NCI-H128 (cell line): ENCODE measurements at regions not wholly inside any gene's neighbourhood (a gene's known extent, or its start where the extent isn't known, plus 50 kb on each side); places are given as distances from the start of the nearest gene placed in this dataset.

Source experiments
- DNase-seq: peaks from one replicate; lab custom pipeline; 2025; ENCODE audit not compliant: unreplicated experiment; lab: John Stamatoyannopoulos, UW

GRCh38 chrX:45758738-45759397 lies 558.2 kb upstream of the DIPK2B start:
- no peak for DNase-seq

- DNase-seq, result no peak
These were observed 557.6 kb upstream of the DIPK2B start for GRCh38 chrX:45758319-45758718.

- DNase-seq, result no peak
These were observed 556.6 kb upstream of the DIPK2B start for GRCh38 chrX:45757272-45757671.

GRCh38 chrX:45756557-45756956 lies 555.9 kb upstream of the DIPK2B start:
- peak; percentile 25 for DNase-seq

GRCh38 chrX:45755703-45756102 lies 555.0 kb upstream of the DIPK2B start:
- no peak for DNase-seq

GRCh38 chrX:45751156-45751555 lies 550.5 kb upstream of the DIPK2B start:
- DNase-seq, result no peak

- no peak for DNase-seq
These were observed 550.0 kb upstream of the DIPK2B start for GRCh38 chrX:45750639-45751038.

- no peak for DNase-seq
These were observed 548.7 kb upstream of the DIPK2B start for GRCh38 chrX:45749375-45749774.

- no peak for DNase-seq
These were observed 547.7 kb upstream of the DIPK2B start for GRCh38 chrX:45748369-45748774.

- no peak for DNase-seq
These were observed 547.2 kb upstream of the DIPK2B start for GRCh38 chrX:45747905-45748304.

GRCh38 chrX:45745479-45745878 lies 544.8 kb upstream of the DIPK2B start:
- no peak for DNase-seq

GRCh38 chrX:45743906-45744625 lies 543.4 kb upstream of the DIPK2B start:
- DNase-seq, result no peak

- no peak for DNase-seq
These were observed 542.4 kb upstream of the DIPK2B start for GRCh38 chrX:45743081-45743533.

- no peak for DNase-seq
These were observed 539.6 kb upstream of the DIPK2B start for GRCh38 chrX:45740291-45740690.

- DNase-seq, result no peak
These were observed 534.9 kb upstream of the DIPK2B start for GRCh38 chrX:45735571-45735970.

- no peak for DNase-seq
These were observed 530.8 kb upstream of the DIPK2B start for GRCh38 chrX:45731448-45731847.

- DNase-seq, result no peak
These were observed 527.1 kb upstream of the DIPK2B start for GRCh38 chrX:45727761-45728160.

GRCh38 chrX:45722471-45722870 lies 521.8 kb upstream of the DIPK2B start:
- no peak for DNase-seq

GRCh38 chrX:45719751-45720501 lies 519.2 kb upstream of the DIPK2B start:
- no peak for DNase-seq

- no peak for DNase-seq
These were observed 518.0 kb upstream of the DIPK2B start for GRCh38 chrX:45718676-45719075.

GRCh38 chrX:45716750-45717149 lies 516.1 kb upstream of the DIPK2B start:
- DNase-seq, result no peak

GRCh38 chrX:45715748-45716147 lies 515.1 kb upstream of the DIPK2B start:
- DNase-seq, result no peak
